K562 (cell line): ENCODE measurements at regions not wholly inside any gene's neighbourhood (a gene's known extent, or its start where the extent isn't known, plus 50 kb on each side); places are given as distances from the start of the nearest gene placed in this dataset.

Source experiments
- ATAC-seq: fragments of 200-7000 bp; cut with Tn5 transposase; 3 replicates; pipeline ENCODE4 v1.9.1; 2020; ENCODE audit warnings: moderate library complexity
- BruUV-seq: library from RNA; stranded (reverse); fragments of 400-500 nt; replicated peaks from 2 replicates; lab custom pipeline; 2021; lab: Mats Ljungman, UMichigan
- CTCF ChIA-PET: fragments of 300-600 bp; formaldehyde crosslinking; extraction: SDS; loops from one replicate; lab custom pipeline; 2021; ENCODE audit warnings: low intra/inter-chr PET ratio; lab: Yijun Ruan, JAX
- POLR2A ChIA-PET: fragments of 300-600, 350-650 bp; sonication (Branson Sonifier 250); formaldehyde crosslinking; extraction: SDS; loops from one replicate; lab custom pipeline; 2021; ENCODE audit warnings: antibody characterized with exemption, inconsistent platforms; lab: Yijun Ruan, JAX
- DNase-seq, 4 experiments: peaks; one replicate each; pipeline versions ENCODE4 v3.0.0 to v3.0.0-alpha.2; 2011 to 2018; ENCODE audit warnings: low spot score in 3 of 4, mixed read lengths in 3 of 4; ENCODE audit errors: extremely low read depth in 1 of 4
- FAIRE-seq: peaks from 2 replicates; lab custom pipeline; 2011; peaks lifted over from hg19 to GRCh38; lab: Jason Lieb, UNC
- H2AFZ ChIP-seq: 2 replicates; pipeline ENCODE4 v1.6.0; 2011; ENCODE audit warnings: low read depth, low read length, control low read depth, inconsistent platforms
- H3K27ac ChIP-seq: fragments of 200-600 bp; 3 replicates; pipeline ENCODE4 v1.8.0; 2011; ENCODE audit warnings: low read depth, mild to moderate bottlenecking, control low read depth, inconsistent platforms, low read length, moderate library complexity, mixed read lengths; ENCODE audit errors: extremely low read depth
- H3K27me3 ChIP-seq, 2 experiments: fragments of 300-600 bp in 1 of 2; 2 replicates in 1 of 2; 3 replicates in 1 of 2; pipeline versions ENCODE4 v1.6.0 to v1.8.0; 2011; ENCODE audit warnings: inconsistent platforms in 2 of 2, low read length in 2 of 2, mild to moderate bottlenecking in 1 of 2, mixed read lengths in 1 of 2, moderate library complexity in 1 of 2; ENCODE audit not compliant: control insufficient read depth in 2 of 2, insufficient read depth in 2 of 2
- H3K36me3 ChIP-seq: fragments of 300-600 bp; 3 replicates; pipeline ENCODE4 v1.8.0; 2011; ENCODE audit warnings: mild to moderate bottlenecking, low read length, inconsistent platforms; ENCODE audit not compliant: control insufficient read depth, insufficient read depth
- H3K4me1 ChIP-seq, 2 experiments: fragments of 200-600 bp in 1 of 2; replicated peaks in 1 of 2; 2 replicates in 1 of 2; 3 replicates in 1 of 2; pipeline versions ENCODE4 v1.5.1 to v1.8.0; 2011; ENCODE audit warnings: inconsistent platforms in 2 of 2, low read length in 2 of 2, mild to moderate bottlenecking in 1 of 2, mixed read lengths in 1 of 2, moderate library complexity in 1 of 2; ENCODE audit not compliant: control insufficient read depth in 2 of 2, insufficient read depth in 2 of 2
- H3K4me2 ChIP-seq: 2 replicates; pipeline ENCODE4 v1.6.1; 2011; ENCODE audit warnings: low read length, control low read depth, inconsistent platforms, mixed read lengths; ENCODE audit not compliant: insufficient read depth
- H3K4me3 ChIP-seq: fragments of 200-600 bp; sonication (generic), shearing (Covaris generic); 2 replicates; pipeline ENCODE4 v1.5.1; 2016; ENCODE audit warnings: control low read depth, inconsistent platforms
- H3K79me2 ChIP-seq: fragments of 200-600 bp; 3 replicates; pipeline ENCODE4 v1.8.0; 2011; ENCODE audit warnings: low read length, inconsistent platforms; ENCODE audit not compliant: control insufficient read depth, insufficient read depth
- H3K9ac ChIP-seq, 2 experiments: 2 replicates each; pipeline versions ENCODE4 v1.6.0 to v1.6.1; 2011; ENCODE audit warnings: low read depth in 2 of 2, low read length in 2 of 2, control low read depth in 1 of 2, inconsistent platforms in 1 of 2, mild to moderate bottlenecking in 1 of 2, mixed read lengths in 1 of 2; ENCODE audit not compliant: insufficient read depth in 1 of 2
- H3K9me1 ChIP-seq: one replicate; pipeline ENCODE4 v1.6.0; 2011; ENCODE audit warnings: inconsistent platforms, mild to moderate bottlenecking, low read length, moderate library complexity; ENCODE audit not compliant: control insufficient read depth, insufficient read depth
- H3K9me3 ChIP-seq: replicated peaks from 2 replicates; pipeline ENCODE4 v1.5.1; 2011; ENCODE audit warnings: low read depth, low read length, inconsistent platforms; ENCODE audit not compliant: control insufficient read depth, insufficient read depth
- H4K20me1 ChIP-seq: replicated peaks from 2 replicates; pipeline ENCODE4 v1.6.1; 2011; ENCODE audit warnings: low read length, inconsistent platforms, mixed read lengths; ENCODE audit not compliant: control insufficient read depth, insufficient read depth
- AFF4 ChIP-seq: sonication (generic); formaldehyde crosslinking; IDR thresholded peaks from 2 replicates; pipeline ENCODE4 v1.8.0; 2023; ENCODE audit warnings: mild to moderate bottlenecking, missing genetic modification reagents
- CCNT2 ChIP-seq: IDR thresholded peaks from 2 replicates; pipeline ENCODE4 v1.6.1; 2011; ENCODE audit warnings: borderline replicate concordance, low read depth, mild to moderate bottlenecking, moderate library complexity, mixed read lengths, low read length; ENCODE audit not compliant: insufficient read length; ENCODE audit errors: extremely low read depth
- GTF2B ChIP-seq: IDR thresholded peaks from 2 replicates; pipeline ENCODE4 v1.6.1; 2011; ENCODE audit not compliant: insufficient read length; ENCODE audit errors: extremely low read depth
- HDGF ChIP-seq: fragments of 450-650 bp; IDR thresholded peaks from 2 replicates; pipeline ENCODE4 v1.6.1; 2016
- MECOM ChIP-seq: fragments of 250-450 bp; sonication (Bioruptor Pico); IDR thresholded peaks from 2 replicates; pipeline ENCODE4 v1.8.0; 2022; ENCODE audit warnings: inconsistent platforms
- MITF ChIP-seq: IDR thresholded peaks from 2 replicates; pipeline ENCODE4 v1.6.1; 2014; ENCODE audit warnings: antibody characterized with exemption
- NR2C2 ChIP-seq, 2 experiments: fragments of 200-800 bp in 1 of 2; sonication (Bioruptor generic) in 1 of 2; sonication (generic) in 1 of 2; formaldehyde crosslinking in 1 of 2; IDR thresholded peaks; 2 replicates each; pipeline versions ENCODE4 v1.6.1 to v1.8.0; 2016 to 2022; ENCODE audit warnings: mild to moderate bottlenecking in 1 of 2, missing compliant biosample characterization in 1 of 2, missing genetic modification characterization in 1 of 2, missing genetic modification reagents in 1 of 2
- SNAPC5 ChIP-seq: fragments of 250-450 bp; sonication (Bioruptor Pico); IDR thresholded peaks from 2 replicates; pipeline ENCODE4 v1.8.0; 2021; ENCODE audit warnings: moderate library complexity, mild to moderate bottlenecking, inconsistent platforms
- SREBF2 ChIP-seq: sonication (generic); formaldehyde crosslinking; IDR thresholded peaks from 2 replicates; pipeline ENCODE4 v1.4.0; 2020; ENCODE audit warnings: mild to moderate bottlenecking, missing genetic modification reagents
- TFE3 ChIP-seq: fragments of 450-650 bp; formaldehyde crosslinking; IDR thresholded peaks from 2 replicates; pipeline ENCODE4 v1.4.0; 2020; ENCODE audit warnings: mild to moderate bottlenecking, mixed read lengths
- USF1 ChIP-seq: sonication (generic); formaldehyde crosslinking; IDR thresholded peaks from 2 replicates; pipeline ENCODE4 v1.9.0; 2022; ENCODE audit warnings: mild to moderate bottlenecking, missing genetic modification reagents
- ZNF124 ChIP-seq: sonication (generic); formaldehyde crosslinking; IDR thresholded peaks from 2 replicates; pipeline ENCODE4 v1.8.1; 2022; ENCODE audit warnings: missing genetic modification reagents
- ZNF146 ChIP-seq: IDR thresholded peaks from one replicate; pipeline ENCODE4 v1.6.1; 2018; ENCODE audit warnings: missing compliant biosample characterization; ENCODE audit not compliant: unreplicated experiment
- ZNF217 ChIP-seq: sonication (generic); formaldehyde crosslinking; IDR thresholded peaks from 2 replicates; pipeline ENCODE4 v1.8.0; 2022; ENCODE audit warnings: mild to moderate bottlenecking, missing genetic modification reagents
- ZNF551 ChIP-seq: fragments of 250-450 bp; sonication (Bioruptor Pico); IDR thresholded peaks from 2 replicates; pipeline ENCODE4 v1.5.0; 2021; ENCODE audit warnings: mild to moderate bottlenecking, moderate library complexity
- WGBS: fragments of 100-300 bp; shearing (Covaris generic); methylation state at CpG from one replicate; pipeline ENCODE4 v1.1.6; 2016; ENCODE audit warnings: low coverage, mixed read lengths; ENCODE audit not compliant: insufficient coverage; ENCODE audit errors: missing lambda C conversion rate; 5-methylcytosine and 5-hydroxymethylcytosine counted together
- in situ Hi-C: fragments of 300-500 bp; cut with MboI; formaldehyde crosslinking; loops from 4 replicates; pipeline ENCODE4 v1.15.0; 2018; ENCODE audit warnings: inconsistent platforms, mixed read lengths
- intact Hi-C: fragments of 100-400 bp; cut with micrococcal nuclease; formaldehyde crosslinking; loops from 2 replicates; pipeline ENCODE4 v1.14.2; 2022

GRCh38 chr13:53165261-53165660, 136.6 kb downstream of the OLFM4 start:
- no peak overlapping the region for H3K4me2 ChIP-seq
- no peak for ATAC-seq
- H3K36me3 ChIP-seq = no peaks in the 10 kb centered on the region
- in situ Hi-C loops (loop anchor here (25.0 kb wide), 1 partner anchor 553 kb away; no protein-coding TSS in a partner anchor), intact Hi-C loops (no loop called here)
- H3K79me2 ChIP-seq = no peaks in the 10 kb centered on the region
- CTCF ChIA-PET = no interaction called here
- no peaks in the 10 kb centered on the region for H4K20me1 ChIP-seq
- H3K9ac ChIP-seq = no peak overlapping the region
- no peak overlapping the region for H2AFZ ChIP-seq
- no peak for DNase-seq
- no peaks in the 10 kb centered on the region for H3K4me1 ChIP-seq
- no peaks in the 10 kb centered on the region for H3K9me3 ChIP-seq
- no peak for FAIRE-seq
- POLR2A ChIA-PET = no interaction called here
- H3K27me3 ChIP-seq = no peaks in the 10 kb centered on the region
- no TSS peak for BruUV-seq
- H3K9me1 ChIP-seq = no peaks in the 10 kb centered on the region
- no peak overlapping the region for H3K27ac ChIP-seq
- H3K4me3 ChIP-seq = no peak overlapping the region
- 0% methylated on average over 4 of the region's 4 CpGs for WGBS
- TF ChIP-seq SNAPC5 (CRISPR knock-in tag) = no peak
- TF ChIP-seq NR2C2 (CRISPR knock-in tag; IDR thresholded peaks at IDR 0.05) = no peak
- TF ChIP-seq NR2C2 (tag; IDR thresholded peaks at IDR 0.05) = no peak
- TF ChIP-seq CCNT2 = no peak
- TF ChIP-seq GTF2B = no peak
- TF ChIP-seq HDGF = no peak
- no peak for TF ChIP-seq ZNF124 (CRISPR knock-in tag)
- TF ChIP-seq USF1 (CRISPR knock-in tag) = no peak
- TF ChIP-seq SREBF2 (CRISPR knock-in tag) = no peak
- TF ChIP-seq MITF = no peak
- TF ChIP-seq ZNF146 = no peak
- no peak for TF ChIP-seq AFF4 (CRISPR knock-in tag)
- no peak for TF ChIP-seq ZNF217
- no peak for TF ChIP-seq MECOM (CRISPR knock-in tag)
- no peak for TF ChIP-seq ZNF551 (CRISPR knock-in tag)
- no peak for TF ChIP-seq TFE3 (CRISPR knock-in tag)
